GM21528 (cell line): ENCODE measurements at regions not wholly inside any gene's neighbourhood (a gene's known extent, or its start where the extent isn't known, plus 50 kb on each side); places are given as distances from the start of the nearest gene placed in this dataset.
"Not testable (repeated sequence)": the region's sequence is repeated elsewhere in the genome, so short reads cannot be mapped to it uniquely, and the experiment has no call there.

ENCODE experiments used
- ATAC-seq: cut with Tn5 transposase; IDR thresholded peaks from one replicate; pipeline ENCODE4 v1.9.1; 2021; ENCODE audit warnings: mild to moderate bottlenecking, moderate library complexity; ENCODE audit not compliant: unreplicated experiment, low FRiP score

DNA sequence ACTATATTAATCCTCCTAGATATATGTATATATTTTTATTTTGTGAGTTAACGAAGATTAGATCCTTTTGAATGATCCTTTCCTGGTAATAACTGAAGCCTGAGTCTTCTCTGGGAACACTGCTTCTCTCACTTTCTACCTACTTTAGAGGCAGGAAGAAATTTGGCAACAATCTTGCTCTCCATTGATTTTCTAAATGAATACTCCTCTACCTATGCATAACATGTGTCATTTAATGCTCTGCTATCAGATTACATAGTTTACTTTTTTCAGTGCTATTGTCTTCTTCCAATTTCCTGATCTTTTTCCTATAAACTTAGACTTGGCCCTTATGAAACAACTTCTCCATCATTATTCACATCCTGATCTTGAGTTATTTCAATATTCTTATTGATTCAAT lies 60.4 kb upstream of the PDHA2 start:
- ATAC-seq = no peak

DNA sequence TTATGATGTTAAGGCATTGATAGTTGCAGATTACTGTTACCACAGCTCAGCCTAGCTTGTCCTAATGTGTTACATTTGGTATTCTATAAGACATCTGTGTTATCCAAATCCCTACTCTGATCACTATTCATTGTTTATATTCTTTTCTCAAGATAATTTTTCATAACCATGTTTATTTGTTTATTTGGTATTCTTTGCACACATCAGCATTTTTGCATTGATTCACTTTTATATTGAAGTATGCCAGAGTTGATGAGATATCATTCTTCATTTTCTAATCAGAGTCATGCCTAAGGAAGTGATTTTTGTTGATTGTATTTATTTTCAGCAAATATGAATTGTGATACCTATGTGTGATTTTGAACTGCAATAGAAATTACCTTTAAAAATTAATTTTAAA lies 61.2 kb upstream of the PDHA2 start:
- ATAC-seq = no peak

DNA sequence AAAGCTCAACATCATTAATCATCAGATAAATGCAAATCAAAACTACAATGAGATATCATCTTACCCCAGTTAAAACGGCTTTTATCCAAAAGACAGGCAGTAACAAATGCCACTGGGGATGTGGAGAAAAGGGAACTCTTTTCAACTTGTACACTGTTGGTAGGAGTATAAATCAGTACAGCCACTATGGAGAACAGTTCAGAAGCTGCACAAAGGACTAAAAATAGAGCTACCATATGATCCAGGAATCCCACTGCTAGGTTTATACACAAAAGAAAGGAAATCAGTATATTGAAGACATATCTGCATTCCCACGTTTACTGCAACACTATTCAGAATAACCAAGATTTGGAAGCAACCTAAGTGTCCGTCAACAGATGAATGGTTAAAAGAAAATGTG lies 69.3 kb upstream of the PDHA2 start:
- not testable (repeated sequence) for ATAC-seq

DNA sequence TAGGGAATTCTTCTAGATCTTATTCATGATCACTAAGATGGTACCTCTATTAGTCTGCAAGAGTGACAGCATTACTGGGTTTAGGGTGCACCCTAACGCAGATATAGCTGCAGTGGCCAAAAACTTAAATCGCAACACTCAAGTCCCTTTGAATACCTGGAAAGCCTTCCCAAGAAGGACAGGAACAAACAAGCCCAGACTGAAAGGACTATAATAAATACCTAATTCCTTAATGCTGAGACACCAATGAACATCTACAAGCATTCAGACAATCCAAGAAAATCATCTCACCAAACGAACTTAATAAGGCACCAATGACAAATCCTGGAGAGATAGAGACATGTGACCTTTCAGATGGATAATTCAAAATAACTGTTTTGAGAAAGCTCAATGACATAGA lies 74.9 kb upstream of the PDHA2 start:
- ATAC-seq = no peak

DNA sequence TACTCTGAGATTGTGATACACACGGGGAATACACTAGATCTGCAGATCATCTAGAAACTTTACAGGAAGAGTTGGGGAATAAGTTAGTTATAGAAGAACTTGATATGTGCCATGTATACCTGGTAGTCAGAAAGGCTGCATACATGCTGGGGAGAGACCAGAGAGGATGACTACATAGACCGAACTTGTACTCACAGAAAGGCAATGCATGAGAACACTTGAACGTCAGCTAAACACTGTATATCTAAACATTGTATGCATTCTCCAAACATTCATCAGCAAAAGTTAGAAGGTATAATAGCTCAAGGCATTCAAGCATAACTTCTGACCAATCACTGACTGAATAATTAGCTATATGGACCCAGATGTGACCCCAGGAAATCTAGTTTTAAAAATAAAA lies 78.0 kb upstream of the PDHA2 start:
- ATAC-seq = no peak

DNA sequence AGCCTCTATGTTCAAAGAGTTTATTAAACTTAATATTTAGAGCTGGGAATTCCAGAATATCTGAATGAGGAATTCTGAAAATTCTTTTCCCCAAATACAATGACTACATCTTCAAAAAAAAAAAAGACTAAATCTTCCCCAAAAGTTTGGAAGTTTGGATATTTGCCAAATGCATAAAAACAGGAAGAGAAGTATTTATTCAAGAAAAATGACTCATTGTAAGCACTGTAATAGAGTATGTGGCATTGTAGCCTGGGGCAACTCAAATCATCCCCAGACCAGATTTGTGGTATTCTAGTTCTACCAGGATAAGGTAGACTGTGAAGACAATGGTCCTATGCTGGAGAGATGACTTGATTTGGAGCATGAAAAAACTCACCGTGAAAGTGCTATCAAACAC lies 78.5 kb upstream of the PDHA2 start:
- no peak for ATAC-seq

DNA sequence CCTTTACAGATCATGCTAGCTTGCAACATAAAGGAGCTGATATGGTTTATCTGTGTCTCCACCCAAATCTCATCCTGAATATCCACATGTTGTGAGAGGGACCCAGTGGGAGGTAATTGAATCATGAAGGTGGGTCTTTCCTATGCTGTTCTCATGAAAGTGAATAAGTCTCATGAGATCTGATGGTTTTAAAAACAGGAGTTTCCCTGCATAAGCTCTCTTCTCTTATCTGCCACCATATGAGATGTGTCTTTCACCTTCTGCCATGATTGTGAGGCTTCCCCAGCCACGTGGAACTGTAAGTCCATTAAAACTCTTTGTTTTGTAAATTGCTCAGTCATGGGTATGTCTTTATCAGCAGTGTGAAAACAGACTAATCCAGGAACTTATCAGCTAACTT lies 79.2 kb upstream of the PDHA2 start:
- ATAC-seq = not testable (repeated sequence)

DNA sequence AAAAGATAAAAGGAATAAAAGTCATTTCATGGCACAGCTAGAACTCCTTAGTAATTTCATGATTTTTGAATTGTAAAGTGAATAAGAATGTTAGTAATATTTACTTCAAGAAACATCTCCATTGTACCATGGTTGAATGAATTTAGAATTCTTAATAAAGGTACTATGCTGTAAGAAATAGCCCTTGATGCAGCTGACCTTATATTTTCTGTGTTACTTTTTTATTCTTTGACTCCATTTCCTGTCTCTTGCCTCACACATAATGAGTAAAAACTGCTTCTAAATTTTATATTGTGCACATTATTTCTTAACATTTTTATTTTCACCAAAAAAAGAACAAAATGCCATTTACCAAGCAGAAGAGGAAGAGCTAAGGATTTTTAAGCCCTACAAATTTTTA lies 81.9 kb upstream of the PDHA2 start:
- ATAC-seq = no peak

DNA sequence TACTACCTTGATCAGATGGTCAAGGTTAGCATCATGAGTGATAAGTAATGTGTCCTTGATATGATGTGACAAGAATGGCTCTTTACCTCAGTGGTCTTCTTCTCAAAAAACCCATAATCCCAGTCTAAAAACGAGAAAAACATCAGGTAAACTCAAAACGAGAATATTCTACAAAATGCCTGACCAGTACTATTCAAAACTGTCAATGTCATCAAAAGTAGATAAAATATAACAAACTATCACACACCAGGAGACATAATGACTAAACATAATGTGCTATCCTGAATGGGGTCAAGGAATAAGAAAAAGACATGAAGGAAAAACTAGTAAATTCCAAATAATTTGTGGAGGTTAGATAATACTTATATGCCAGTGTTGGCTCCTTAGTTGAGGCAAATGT lies 85.2 kb upstream of the PDHA2 start:
- ATAC-seq = no peak

DNA sequence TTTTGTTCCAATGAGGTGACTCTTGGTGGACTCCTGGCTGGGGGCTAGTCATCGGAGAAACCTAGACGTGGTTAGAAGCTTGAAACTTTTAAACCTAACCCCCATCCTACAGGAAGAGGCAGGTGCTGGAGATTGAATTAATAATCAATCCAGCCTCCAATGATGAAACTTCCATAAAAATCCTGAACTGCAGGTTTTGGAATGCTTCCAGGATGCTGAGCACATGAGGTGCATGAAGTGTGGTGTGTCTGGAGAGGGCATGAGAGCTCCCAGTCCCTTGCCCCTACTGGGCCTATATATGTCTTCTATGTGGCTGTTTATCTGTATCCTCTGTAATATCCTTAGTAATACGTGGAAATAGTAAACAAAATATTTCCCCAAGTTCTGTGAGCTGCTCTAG lies 90.7 kb upstream of the PDHA2 start:
- ATAC-seq = no peak

DNA sequence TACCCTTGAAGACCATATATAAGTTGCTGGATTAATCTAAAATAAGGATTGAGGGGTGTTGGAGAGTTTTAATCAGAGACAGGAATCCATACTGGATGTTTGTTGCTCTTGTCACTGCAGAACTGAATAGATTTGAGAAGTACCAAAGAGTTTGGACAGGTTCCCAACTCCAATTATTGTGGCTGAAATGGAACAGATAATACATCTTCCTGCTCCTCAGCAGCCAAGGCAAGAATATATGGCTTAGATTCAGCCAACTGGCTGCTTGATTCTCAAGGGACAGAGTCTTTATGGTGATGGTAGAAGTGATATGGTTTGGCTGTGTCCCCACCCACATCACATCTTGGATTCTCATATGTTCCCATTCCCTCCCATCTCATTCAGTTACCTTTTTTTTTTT lies 97.0 kb upstream of the PDHA2 start:
- ATAC-seq = no peak

DNA sequence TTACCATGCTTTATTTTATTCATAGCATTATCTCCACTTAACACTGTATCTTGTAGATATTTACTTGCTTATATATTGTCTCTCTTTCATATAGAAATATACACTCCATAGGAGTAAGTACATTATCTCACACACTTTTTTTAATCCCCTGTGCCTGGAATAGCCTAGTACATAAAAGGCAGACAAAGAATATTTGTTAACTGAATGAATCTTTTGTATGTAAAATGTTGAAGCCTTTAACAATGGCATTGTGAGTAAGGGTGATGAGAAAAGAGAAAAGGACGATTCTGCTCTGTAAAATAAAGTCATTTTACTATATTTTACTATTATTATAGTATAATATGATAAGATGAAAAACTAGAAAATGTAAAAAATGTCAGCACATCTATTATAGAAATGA lies 97.7 kb upstream of the PDHA2 start:
- ATAC-seq = no peak

DNA sequence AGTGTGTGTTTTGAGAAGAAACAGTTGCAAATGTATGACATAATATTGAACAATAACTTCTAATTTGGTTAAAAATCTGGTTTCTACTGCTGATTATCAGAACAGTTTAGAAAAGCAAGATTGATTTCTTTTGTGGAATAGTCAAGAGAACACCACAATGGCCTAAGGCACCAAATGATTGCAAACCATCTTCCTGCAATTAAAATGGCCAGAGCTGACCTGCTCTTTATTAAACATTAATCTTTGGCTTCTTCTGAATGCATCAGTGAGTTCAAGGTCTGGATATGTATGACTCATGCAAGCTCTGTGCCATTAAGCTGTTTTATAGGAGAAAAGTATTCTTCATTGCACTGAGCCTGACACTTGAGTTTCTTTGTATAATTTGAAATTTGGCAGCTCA lies 107.8 kb upstream of the PDHA2 start:
- no peak for ATAC-seq

DNA sequence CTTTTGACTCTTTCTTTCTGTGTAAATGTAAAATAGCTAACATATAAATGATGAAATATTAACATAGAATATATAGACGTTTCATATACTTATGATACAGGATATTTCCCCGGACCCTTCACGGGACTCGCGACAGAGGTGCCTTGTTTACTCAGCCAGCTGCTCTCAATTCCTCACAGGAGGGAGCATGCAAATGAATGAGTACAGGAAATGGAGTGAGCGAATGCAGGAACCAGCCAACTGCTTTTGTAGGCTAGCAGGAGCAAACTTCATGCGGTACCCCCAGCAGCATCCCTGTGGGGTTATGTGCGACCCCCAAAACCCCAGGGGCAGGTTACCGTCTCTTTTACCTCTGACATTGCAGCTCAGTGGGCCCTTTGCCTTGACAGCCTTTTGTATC lies 110.3 kb upstream of the PDHA2 start:
- ATAC-seq = no peak

DNA sequence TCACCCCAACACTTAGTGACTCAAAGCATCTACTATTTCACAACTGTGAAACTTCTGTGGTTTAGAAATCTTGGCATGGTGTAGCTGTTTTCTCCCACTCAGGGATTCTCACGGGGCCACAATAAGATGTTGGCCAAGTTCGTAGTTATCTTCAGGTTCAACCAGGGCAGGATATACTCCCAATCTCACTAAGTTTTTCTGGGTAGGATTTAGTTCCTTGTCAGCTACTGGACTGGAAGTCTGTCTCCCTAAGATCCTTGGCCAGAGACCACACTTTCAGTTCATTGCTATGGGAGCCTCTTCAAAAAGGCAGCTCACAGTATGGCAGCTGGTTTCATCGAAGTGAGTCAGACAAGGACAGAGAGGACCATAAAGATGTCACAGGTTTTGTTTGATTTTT lies 111.7 kb upstream of the PDHA2 start:
- ATAC-seq = no peak

DNA sequence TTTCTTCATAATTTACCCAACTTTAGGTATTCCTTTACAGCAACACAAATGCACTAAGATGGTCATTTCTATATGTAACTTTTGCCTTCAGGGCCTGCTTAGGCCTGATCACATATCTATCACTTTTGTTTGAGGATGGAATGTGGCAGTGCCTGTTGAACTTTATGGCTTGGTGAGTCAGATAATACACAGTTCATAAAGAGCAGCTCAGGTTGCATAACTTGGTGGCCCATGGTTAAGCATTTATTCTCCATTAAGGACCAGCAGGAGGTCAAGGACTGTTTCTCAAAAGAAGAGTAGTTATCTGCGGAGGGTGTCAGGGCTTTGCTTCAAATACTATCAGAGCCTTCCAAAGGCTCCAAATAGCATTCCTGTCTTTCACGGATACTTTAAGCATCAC lies 124.1 kb upstream of the PDHA2 start:
- no peak for ATAC-seq

DNA sequence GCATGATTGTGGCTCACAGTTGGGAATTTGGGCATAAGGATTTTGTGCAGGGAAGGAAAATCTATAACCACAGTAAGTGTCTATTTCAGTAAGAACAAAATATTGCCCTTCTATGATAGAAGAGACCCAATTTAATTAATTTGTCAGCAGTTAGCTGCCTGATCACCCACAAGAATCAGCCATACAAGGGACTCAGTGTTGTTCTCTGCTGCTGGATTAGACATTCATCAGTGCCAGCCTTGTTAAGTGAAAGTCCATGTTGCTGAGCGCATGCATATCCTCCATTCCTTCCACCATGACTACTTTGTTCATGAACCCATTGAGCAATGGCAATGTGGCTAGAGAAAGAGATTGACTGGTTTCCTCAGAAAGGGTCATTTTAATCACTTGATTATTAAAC lies 125.3 kb upstream of the PDHA2 start:
- no peak for ATAC-seq

DNA sequence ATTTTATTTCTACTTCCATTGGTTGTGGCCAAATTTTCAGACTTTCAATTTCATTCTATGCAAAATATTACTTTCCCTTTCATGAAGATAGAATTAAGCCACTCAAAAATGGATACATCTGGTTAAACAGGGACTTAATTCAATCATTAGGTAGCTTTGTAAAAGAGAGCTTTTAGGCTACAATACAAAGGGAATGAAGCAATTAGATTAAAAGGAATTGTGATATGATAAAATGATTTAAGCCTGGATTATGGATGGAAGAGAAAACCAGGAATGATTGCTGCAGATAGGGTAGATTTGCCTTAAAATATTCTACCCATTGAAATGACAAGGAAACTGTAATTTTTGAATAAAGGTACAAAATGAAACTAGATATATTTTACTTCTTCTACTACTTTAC lies 134.6 kb upstream of the PDHA2 start:
- ATAC-seq = no peak

DNA sequence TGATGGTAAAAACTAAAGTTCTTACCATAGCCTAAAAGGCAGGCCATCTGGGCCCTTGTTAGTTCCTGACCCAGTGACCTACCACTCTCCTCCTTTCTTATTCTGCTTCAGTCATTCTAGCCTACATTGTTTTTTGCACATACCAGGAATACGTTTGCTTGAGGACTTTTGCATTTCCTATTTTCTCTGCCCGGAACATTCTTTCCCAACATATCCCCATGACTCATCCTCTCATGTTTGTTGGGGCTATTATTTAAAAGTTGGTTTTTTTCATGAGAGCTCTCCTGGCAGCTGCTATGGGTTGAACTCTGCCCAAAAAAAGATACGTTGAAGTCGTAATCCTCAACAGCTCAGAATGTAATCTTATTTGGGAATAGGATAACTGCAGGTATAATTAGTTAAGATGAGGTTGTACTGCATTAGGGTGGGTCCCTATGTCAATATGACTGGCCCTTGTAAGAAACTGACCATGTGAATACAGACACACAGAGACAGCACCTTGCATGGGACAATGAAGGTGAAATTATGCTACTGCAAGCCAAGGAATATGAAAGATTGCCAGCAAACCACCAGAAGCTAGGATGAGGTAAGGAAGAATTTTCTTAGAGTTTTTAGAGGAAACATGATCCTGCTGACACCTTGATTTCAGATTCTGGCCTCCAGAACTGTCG lies 138.3 kb upstream of the PDHA2 start:
- no peak for ATAC-seq

DNA sequence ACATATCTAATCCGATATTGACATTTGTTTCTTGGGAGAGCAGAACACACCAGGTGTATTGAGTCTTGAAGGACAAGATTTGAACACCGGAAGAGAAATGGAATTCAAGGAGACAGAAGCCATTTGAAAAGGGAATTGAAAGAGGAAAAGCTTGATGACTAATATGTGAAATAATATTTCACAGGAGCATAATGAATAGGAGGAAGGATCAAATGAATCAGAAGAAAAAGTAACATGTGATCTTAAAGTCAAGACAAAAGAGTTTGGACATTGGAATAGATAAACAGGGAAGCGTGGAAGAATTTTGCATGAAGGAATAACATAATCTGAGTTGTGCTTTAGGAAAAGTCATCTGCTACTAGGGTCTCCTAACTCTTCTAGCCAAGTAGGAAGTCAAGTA lies 145.5 kb upstream of the PDHA2 start:
- no peak for ATAC-seq

DNA sequence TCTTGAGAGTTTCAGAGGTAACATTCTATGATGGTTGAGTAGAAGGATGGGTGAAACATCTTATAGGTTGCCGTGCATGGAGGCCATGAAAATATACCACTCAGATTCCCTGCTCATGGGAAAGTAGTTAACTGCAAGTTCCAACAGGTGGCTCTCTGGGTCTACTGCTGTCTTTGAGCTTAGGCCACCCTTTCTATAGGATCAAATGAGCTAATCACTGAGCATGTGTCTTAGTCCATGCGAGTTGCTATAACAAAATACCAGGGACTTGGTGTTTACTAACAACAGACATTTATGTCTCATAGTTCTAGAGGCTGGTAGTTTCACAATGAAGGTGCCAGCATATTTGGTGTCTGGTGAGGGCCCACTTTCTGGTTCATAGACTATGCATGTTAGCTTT lies 144.8 kb upstream of the UNC5C start:
- no peak for ATAC-seq

DNA sequence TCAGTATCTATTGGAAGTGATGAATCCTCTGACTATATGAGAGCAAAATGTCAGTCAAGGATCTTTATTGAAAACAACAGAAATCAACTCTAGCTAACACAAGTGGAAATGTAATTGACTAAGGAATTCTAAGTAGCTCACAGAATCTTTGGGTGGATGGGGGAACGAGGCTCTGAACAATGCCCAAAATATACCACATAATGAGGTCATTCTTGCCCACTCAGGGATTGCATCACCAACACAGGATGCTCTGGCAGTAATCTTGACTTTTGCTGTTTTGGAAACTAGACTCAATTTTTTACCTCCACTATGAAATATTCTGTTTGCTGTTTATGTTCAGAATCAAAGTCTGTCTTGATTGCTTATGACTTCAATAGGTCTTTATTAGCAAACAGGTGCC lies 127.4 kb upstream of the UNC5C start:
- no peak for ATAC-seq

DNA sequence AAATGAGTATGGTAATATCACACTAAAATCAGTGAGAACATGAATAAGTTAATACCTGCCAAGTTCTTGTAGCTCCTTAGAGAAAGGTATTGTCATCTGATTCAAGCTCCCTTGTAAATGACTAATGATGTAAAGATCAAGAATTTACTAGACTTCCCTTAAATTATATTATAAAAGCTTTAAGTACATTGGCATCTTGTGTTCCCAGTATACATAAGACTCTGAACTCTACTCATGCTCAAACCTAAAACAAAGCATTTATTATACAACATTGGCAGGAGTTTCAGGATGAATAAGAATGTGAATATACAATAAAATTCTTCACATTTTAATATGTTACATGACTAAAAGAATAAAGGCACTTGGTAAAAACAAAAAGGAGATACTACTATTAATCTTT lies 126.8 kb upstream of the UNC5C start:
- no peak for ATAC-seq
